HepG2 (cell line): ENCODE measurements at regions not wholly inside any gene's neighbourhood (a gene's known extent, or its start where the extent isn't known, plus 50 kb on each side); places are given as distances from the start of the nearest gene placed in this dataset.

Experiments used
- ATAC-seq: fragments of 200-7000 bp; cut with Tn5 transposase; 3 replicates; pipeline ENCODE4 v1.9.1; 2020; ENCODE audit warnings: mild to moderate bottlenecking, moderate library complexity
- BruUV-seq: library from RNA; stranded (reverse); fragments of 400-500 nt; replicated peaks from 2 replicates; lab custom pipeline; 2021; lab: Mats Ljungman, UMichigan
- CTCF ChIA-PET: fragments of 300-600 bp; formaldehyde crosslinking; extraction: SDS; loops from one replicate; lab custom pipeline; 2021; ENCODE audit warnings: low total read pairs, inconsistent platforms, low intra/inter-chr PET ratio; lab: Yijun Ruan, JAX
- POLR2A ChIA-PET: fragments of 350-600 bp; sonication (Branson Sonifier 250); formaldehyde crosslinking; loops from one replicate; lab custom pipeline; 2020; ENCODE audit warnings: antibody characterized with exemption, inconsistent platforms; lab: Yijun Ruan, JAX
- DNase-seq: peaks from one replicate; pipeline ENCODE4 v3.0.0-alpha.2; 2015; ENCODE audit warnings: low spot score
- FAIRE-seq: peaks from 3 replicates; lab custom pipeline; 2011; peaks lifted over from hg19 to GRCh38; lab: Jason Lieb, UNC
- H2AFZ ChIP-seq: one replicate; pipeline ENCODE4 v1.6.1; 2011; ENCODE audit warnings: low read length, inconsistent platforms
- H3K27ac ChIP-seq: fragments of 300-600 bp; 3 replicates; pipeline ENCODE4 v1.8.0; 2011; ENCODE audit warnings: mixed run types, mild to moderate bottlenecking, mixed read lengths, low read length, inconsistent platforms; ENCODE audit not compliant: insufficient read depth; ENCODE audit errors: extremely low read length
- H3K27me3 ChIP-seq, 2 experiments: fragments of 200-600 bp in 1 of 2; 2 replicates in 1 of 2; 3 replicates in 1 of 2; pipeline versions ENCODE4 v1.6.0 to v1.8.0; 2011; ENCODE audit warnings: low read length in 2 of 2, mild to moderate bottlenecking in 2 of 2, moderate library complexity in 2 of 2, inconsistent platforms in 1 of 2; ENCODE audit not compliant: insufficient read depth in 2 of 2, control insufficient read depth in 1 of 2
- H3K36me3 ChIP-seq, 2 experiments: fragments of 200-600 bp in 1 of 2; replicated peaks in 1 of 2; 2 replicates in 1 of 2; 3 replicates in 1 of 2; pipeline versions ENCODE4 v1.5.1 to v1.8.0; 2011; ENCODE audit warnings: low read length in 2 of 2, inconsistent platforms in 1 of 2; ENCODE audit not compliant: insufficient read depth in 2 of 2, control insufficient read depth in 1 of 2
- H3K4me1 ChIP-seq: 2 replicates; pipeline ENCODE4 v1.5.1; 2012; ENCODE audit warnings: low read length, inconsistent platforms; ENCODE audit not compliant: insufficient read depth
- H3K4me2 ChIP-seq: 2 replicates; pipeline ENCODE4 v1.6.0; 2011; ENCODE audit warnings: low read depth, low read length, inconsistent platforms
- H3K4me3 ChIP-seq, 3 experiments: fragments of 200-600 bp in 1 of 3; sonication (generic), shearing (Covaris generic) in 1 of 3; replicated peaks in 1 of 3; 2 replicates each; pipeline ENCODE4 v1.5.1; 2011 to 2016; ENCODE audit warnings: low read length in 3 of 3, inconsistent platforms in 2 of 3, low read depth in 2 of 3, mild to moderate bottlenecking in 2 of 3, control low read depth in 1 of 3, mixed read lengths in 1 of 3; ENCODE audit not compliant: insufficient read depth in 1 of 3
- H3K79me2 ChIP-seq: one replicate; pipeline ENCODE4 v1.6.1; 2011; ENCODE audit warnings: low read length, inconsistent platforms; ENCODE audit not compliant: insufficient read depth
- H3K9ac ChIP-seq: 2 replicates; pipeline ENCODE4 v1.6.0; 2011; ENCODE audit warnings: mild to moderate bottlenecking, low read depth, low read length, inconsistent platforms; ENCODE audit not compliant: insufficient read depth
- H3K9me3 ChIP-seq: 2 replicates; pipeline ENCODE4 v1.5.1; 2012; ENCODE audit warnings: mild to moderate bottlenecking, low read length
- H4K20me1 ChIP-seq: 2 replicates; pipeline ENCODE4 v1.6.0; 2011; ENCODE audit warnings: inconsistent platforms, mild to moderate bottlenecking, low read length, moderate library complexity; ENCODE audit not compliant: insufficient read depth
- ATF7-NPFF ChIP-seq: sonication (generic); formaldehyde crosslinking; IDR thresholded peaks from 2 replicates; pipeline ENCODE4 v1.8.1; 2023; ENCODE audit warnings: mild to moderate bottlenecking, low read depth, missing genetic modification reagents, moderate library complexity
- ETV5 ChIP-seq: IDR thresholded peaks from 2 replicates; pipeline ENCODE4 v1.6.1; 2018; ENCODE audit warnings: missing biosample characterization, missing genetic modification reagents, inconsistent platforms, borderline replicate concordance
- FOXK2 ChIP-seq: fragments of 450-650 bp; IDR thresholded peaks from 2 replicates; pipeline ENCODE4 v1.6.1; 2016
- GATA4 ChIP-seq: sonication (generic); IDR thresholded peaks from 2 replicates; pipeline ENCODE4 v1.6.1; 2016; ENCODE audit warnings: antibody characterized with exemption, low read depth, borderline replicate concordance
- HNRNPLL ChIP-seq: fragments of 200-400 bp; formaldehyde crosslinking; IDR thresholded peaks from 2 replicates; pipeline ENCODE4 v1.6.1; 2017; ENCODE audit warnings: mild to moderate bottlenecking, low read depth, low read length; ENCODE audit not compliant: poor library complexity, severe bottlenecking
- KDM5B ChIP-seq: sonication (generic); formaldehyde crosslinking; IDR thresholded peaks from 2 replicates; pipeline ENCODE4 v1.4.0; 2020; ENCODE audit warnings: missing genetic modification reagents, mild to moderate bottlenecking, borderline replicate concordance
- PRPF4 ChIP-seq: fragments of 200-400 bp; formaldehyde crosslinking; IDR thresholded peaks from 2 replicates; pipeline ENCODE4 v1.6.1; 2016; ENCODE audit warnings: low read length, low read depth; ENCODE audit not compliant: poor library complexity, severe bottlenecking
- SMARCC2 ChIP-seq: fragments of 450-650 bp; IDR thresholded peaks from 2 replicates; pipeline ENCODE4 v1.6.1; 2017; ENCODE audit warnings: antibody characterized with exemption, mild to moderate bottlenecking
- ZNF235 ChIP-seq: sonication (generic); formaldehyde crosslinking; IDR thresholded peaks from 2 replicates; pipeline ENCODE4 v1.8.1; 2023; ENCODE audit warnings: mild to moderate bottlenecking, missing genetic modification reagents, borderline replicate concordance
- ZNF30 ChIP-seq: sonication (generic); formaldehyde crosslinking; IDR thresholded peaks from 2 replicates; pipeline ENCODE4 v1.5.0; 2020; ENCODE audit warnings: mild to moderate bottlenecking, missing genetic modification reagents
- ZNF33B ChIP-seq: sonication (generic); formaldehyde crosslinking; IDR thresholded peaks from 2 replicates; pipeline ENCODE4 v1.5.1; 2020; ENCODE audit warnings: mild to moderate bottlenecking, missing genetic modification reagents
- ZNF496 ChIP-seq: sonication (generic); formaldehyde crosslinking; IDR thresholded peaks from 2 replicates; pipeline ENCODE4 v1.8.1; 2023; ENCODE audit warnings: mild to moderate bottlenecking, moderate library complexity, missing genetic modification reagents; ENCODE audit not compliant: insufficient replicate concordance
- ZNF607 ChIP-seq: sonication (generic); formaldehyde crosslinking; IDR thresholded peaks from 2 replicates; pipeline ENCODE4 v1.5.1; 2020; ENCODE audit warnings: missing genetic modification reagents, mild to moderate bottlenecking, borderline replicate concordance
- ZNF614 ChIP-seq: IDR thresholded peaks from 2 replicates; pipeline ENCODE4 v1.6.1; 2018; ENCODE audit warnings: missing biosample characterization, missing genetic modification reagents, inconsistent platforms, borderline replicate concordance
- WGBS: methylation state at CpG from one replicate; pipeline ENCODE4 v1.1.6; 2017; ENCODE audit warnings: low lambda C conversion rate; 5-methylcytosine and 5-hydroxymethylcytosine counted together
- in situ Hi-C: cut with HindIII; loops from 2 replicates; pipeline ENCODE4 v1.10.0; 2017; ENCODE audit warnings: low pct_unique_long_range_greater_than_20kb; ENCODE audit not compliant: extremely low pct_ligation_motif_present
- intact Hi-C: fragments of 100-400 bp; cut with micrococcal nuclease; formaldehyde crosslinking; loops from one replicate; pipeline ENCODE4 v1.10.0; 2022; ENCODE audit not compliant: unreplicated experiment
- TF ChIP-seq, protein P1 (sequence below): IDR thresholded peaks from 2 replicates; pipeline ENCODE4 v1.6.1; 2012; ENCODE audit warnings: low read depth, low read length, improper control_type of control experiment

DNA sequence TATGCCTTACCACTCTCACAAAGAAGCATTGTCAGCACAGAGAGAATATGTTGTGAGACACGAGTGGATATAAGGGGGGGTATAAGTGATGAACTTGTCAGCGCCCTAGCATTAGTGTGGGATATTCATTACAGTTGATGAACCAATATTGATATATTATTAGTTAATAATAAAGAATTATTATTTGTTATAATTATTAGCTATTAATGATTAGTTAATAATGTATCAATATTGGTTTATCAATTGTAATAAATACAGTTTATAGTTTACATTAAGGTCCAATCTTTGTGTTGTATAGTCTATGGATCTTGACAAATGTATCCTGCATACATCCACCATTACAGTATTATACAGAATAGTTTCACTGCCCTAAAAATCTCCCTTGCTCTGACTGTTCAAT is 120.2 kb upstream of the NCAM2 start:
- H3K27ac ChIP-seq = no peak overlapping the region
- intact Hi-C loops = no loop called here
- no peak for ATAC-seq

More for the DNA sequence above, 120.2 kb upstream of the NCAM2 start:
- CTCF ChIA-PET = no interaction called here
- DNase-seq (no peak), FAIRE-seq (no peak)
- H3K36me3 ChIP-seq = no peaks in the 10 kb centered on the region
- H3K4me3 ChIP-seq = no peak overlapping the region
- H2AFZ ChIP-seq = no peak overlapping the region
- H3K4me1 ChIP-seq = no peaks in the 10 kb centered on the region
- no peaks in the 10 kb centered on the region for H3K79me2 ChIP-seq
- H3K4me2 ChIP-seq = no peak overlapping the region
- in situ Hi-C loops = no loop called here
- H3K9me3 ChIP-seq = peaks cover 71% of the 10 kb centered on the region
- TF ChIP-seq ZNF235 (CRISPR knock-in tag) (no peak), ATF7-NPFF (CRISPR knock-in tag) (no peak), ZNF496 (CRISPR knock-in tag) (no peak), ZNF33B (CRISPR knock-in tag) (no peak), GATA4 (no peak), ZNF30 (CRISPR knock-in tag) (no peak), SMARCC2 (no peak), FOXK2 (no peak), KDM5B (CRISPR knock-in tag) (no peak), ZNF614 (no peak), ETV5 (no peak), ZNF607 (CRISPR knock-in tag) (no peak), PRPF4 (no peak), HNRNPLL (no peak)
- TF ChIP-seq, protein P1, sequence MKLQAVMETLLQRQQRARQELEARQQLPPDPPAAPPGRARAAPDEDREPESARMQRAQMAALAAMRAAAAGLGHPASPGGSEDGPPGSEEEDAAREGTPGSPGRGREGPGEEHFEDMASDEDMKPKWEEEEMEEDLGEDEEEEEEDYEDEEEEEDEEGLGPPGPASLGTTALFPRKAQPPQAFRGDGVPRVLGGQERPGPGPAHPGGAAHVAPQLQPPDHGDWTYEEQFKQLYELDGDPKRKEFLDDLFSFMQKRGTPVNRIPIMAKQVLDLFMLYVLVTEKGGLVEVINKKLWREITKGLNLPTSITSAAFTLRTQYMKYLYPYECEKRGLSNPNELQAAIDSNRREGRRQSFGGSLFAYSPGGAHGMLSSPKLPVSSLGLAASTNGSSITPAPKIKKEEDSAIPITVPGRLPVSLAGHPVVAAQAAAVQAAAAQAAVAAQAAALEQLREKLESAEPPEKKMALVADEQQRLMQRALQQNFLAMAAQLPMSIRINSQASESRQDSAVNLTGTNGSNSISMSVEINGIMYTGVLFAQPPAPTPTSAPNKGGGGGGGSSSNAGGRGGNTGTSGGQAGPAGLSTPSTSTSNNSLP = no peak
- TF ChIP-seq, all 625 proteins: peak for 0
- 2% methylated on average over 2 of the region's 2 CpGs for WGBS
- POLR2A ChIA-PET = no interaction called here
- H3K9ac ChIP-seq = no peak overlapping the region
- no TSS peak for BruUV-seq
- no peaks in the 10 kb centered on the region for H4K20me1 ChIP-seq
- H3K27me3 ChIP-seq = no peaks in the 10 kb centered on the region
